Activated T-cell treated with anti-CD3 and anti-CD28 coated beads for 1 hour (primary cell): ENCODE measurements at regions not wholly inside any gene's neighbourhood (a gene's known extent, or its start where the extent isn't known, plus 50 kb on each side); places are given as distances from the start of the nearest gene placed in this dataset.

Source experiments
- DNase-seq: peaks from one replicate; pipeline ENCODE4 v3.0.0-alpha.2; 2020; ENCODE audit warnings: low read depth

DNA sequence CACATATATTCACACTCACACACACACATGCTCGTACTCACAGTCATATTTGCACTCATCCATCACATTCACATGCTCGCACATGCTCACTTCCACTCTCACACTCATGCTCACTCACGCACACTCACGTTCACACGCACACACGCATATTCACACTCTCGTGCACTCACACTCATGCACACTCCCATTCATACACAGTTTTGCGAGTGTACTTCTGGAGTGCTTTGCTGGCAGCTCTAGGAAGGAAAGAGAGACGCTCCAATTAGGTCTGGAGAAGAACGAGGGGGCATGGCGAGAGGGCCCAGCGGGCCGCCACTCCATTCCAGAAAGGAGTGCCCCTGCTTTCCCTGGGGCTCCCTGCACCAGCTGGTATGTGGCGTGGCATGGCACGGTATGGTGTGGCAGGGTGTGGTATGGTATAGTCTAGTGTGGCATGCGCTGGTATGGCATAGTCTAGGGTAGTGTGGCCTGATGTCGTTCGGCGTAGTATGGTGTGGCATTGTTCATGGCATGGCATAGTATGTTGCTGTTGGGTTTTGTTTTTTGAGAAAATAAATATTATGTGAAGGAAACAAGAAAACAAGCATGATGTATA is 216.8 kb upstream of the CDYL start:
- DNase-seq = no peak

- DNase-seq = no peak
Observed at GRCh38 chr6:4554645-4555044, 221.6 kb upstream of the CDYL start.

GRCh38 chr6:4553387-4553786 is 222.8 kb upstream of the CDYL start:
- DNase-seq = no peak

- DNase-seq = no peak
Observed at GRCh38 chr6:4550227-4550597, 226.0 kb upstream of the CDYL start.

GRCh38 chr6:4549556-4550226 is 226.5 kb upstream of the CDYL start:
- no peak for DNase-seq

DNA sequence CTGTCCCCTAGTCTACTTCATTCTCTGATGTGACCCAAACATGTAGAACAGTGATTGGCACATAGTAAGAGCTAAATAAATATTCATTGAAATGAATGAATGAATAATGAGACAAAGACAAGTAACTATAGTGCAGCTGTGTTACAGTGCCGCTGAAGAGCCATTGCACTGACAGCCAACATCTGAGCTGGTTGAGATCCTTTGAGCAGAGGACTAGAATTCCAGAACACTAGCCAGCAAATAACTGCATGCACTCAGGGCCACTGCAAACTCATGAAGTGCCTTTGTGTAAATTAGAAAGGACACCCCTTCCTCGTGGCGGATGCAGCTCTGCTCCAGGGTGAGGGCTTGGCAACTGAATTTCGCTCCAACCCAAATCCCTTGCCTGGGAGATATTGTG is 230.3 kb upstream of the CDYL start:
- DNase-seq = no peak

- DNase-seq = no peak
Observed at GRCh38 chr6:4543596-4543995, 232.6 kb upstream of the CDYL start.

DNA sequence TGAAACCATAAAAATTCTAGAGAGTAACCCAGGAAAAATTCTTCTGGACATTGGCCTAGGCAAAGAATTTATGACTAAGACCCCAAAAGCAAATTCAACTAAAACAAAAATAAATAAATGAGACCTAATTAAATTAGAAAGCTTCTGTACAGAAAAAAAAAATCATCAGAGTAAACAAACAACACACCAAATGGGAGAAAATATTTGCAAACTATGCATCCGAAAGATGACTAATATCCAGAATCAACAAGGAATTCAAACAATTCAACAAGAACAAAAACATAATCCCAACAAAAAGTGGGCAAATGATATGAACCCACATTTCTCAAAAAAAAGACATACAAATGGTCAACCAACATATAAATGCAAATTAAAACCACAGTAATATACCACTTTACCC is 242.6 kb upstream of the CDYL start:
- DNase-seq = no peak

GRCh38 chr6:4531406-4531805 is 244.8 kb upstream of the CDYL start:
- DNase-seq = no peak

DNA sequence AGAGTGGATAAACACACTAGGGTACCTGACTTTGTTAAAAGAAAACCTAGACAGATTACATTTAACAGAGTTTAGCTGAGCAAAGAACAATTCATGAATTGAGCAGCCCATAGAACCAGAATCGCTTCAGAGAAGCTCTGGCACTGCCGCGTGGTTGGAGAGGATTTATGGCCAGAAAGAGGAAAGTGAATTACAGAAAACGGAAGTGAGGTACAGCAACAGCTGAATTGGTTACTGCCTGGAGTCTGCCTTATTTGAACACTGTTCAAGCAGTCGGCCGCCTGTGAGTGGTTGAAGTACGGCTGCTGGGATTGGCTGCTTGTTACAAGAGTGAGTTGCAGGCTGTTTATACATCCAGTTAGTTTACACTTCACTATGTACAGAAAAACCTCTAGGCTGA is 253.8 kb upstream of the CDYL start:
- no peak for DNase-seq

- DNase-seq = no peak
Observed at GRCh38 chr6:4521070-4521469, 255.1 kb upstream of the CDYL start.

DNA sequence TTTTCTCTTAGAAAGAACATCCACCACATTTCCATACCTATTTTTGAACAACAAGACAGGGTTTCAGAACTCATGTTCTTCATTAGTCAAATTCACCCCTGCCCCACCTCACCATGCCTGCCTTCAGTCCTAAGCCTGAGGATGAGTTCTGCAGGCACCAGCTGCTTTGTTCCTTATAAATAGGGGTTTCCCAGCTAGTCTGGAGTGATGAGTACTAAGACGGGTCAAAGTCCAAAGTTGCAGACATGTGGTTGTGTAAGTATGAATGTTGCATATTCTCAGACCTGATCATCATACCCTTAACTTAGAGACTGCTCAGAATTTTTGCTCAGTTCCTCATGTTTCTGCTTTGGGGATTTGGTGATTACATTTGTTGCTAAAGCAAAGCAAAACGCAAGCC is 257.7 kb upstream of the CDYL start:
- DNase-seq = no peak

DNA sequence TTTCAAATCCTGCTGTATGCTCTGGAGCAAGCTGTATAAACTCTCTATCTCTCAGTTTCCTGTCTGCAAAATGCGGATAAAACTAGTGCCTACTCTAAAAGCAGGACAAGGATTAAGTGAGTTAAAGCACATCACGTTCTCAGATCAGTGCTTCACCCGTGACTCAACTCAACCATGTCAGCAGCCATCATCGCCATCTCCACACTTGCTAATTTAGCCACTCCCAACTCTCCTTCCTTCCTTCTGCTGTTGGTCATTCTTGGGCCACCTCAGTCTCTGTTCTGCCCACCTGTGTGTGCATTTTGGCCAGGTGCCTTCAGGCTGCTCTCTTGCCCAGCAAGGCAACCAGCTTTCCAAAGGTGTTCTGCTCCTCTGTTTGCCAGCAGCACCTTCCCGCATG is 260.0 kb upstream of the CDYL start:
- DNase-seq = no peak

DNA sequence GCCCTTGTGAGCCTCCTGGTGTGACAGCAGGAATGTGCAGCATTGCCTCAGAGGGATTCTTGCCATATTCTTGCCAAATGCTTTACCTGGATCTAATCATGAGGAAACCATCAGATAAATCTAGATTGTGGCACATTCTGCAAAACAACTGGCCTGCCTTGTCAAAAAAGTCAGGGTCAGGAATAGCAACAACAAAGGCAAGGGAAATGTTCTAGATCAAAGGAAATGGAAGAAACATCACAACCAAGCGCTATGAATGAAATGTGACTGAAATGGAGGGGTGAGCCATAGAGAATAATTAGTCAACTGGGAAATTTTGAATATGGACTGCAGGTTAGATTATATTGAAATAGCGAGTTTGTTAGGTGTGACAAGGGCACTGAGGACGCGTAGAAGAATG is 262.6 kb upstream of the CDYL start:
- no peak for DNase-seq

DNA sequence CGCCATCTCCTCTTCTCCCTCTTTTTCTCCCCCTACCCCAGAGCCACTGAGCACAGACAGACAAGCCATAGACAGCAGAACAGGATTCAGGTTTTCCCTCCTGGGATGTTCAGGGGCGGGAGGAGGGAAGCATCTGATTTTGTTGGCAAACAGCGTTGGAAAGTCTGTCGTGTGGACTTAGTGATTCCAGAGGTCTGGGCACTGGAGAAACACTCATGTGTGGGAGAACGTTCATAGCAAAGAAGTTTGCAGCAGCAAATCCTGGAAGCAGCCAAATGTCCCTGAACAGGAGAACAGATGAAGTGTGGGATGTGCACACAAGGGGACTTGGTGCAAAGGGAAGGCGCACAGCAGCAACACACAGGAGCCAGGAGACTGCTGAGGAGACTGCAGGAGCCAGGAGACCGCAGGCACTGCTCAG is 264.1 kb upstream of the CDYL start:
- DNase-seq = no peak

DNA sequence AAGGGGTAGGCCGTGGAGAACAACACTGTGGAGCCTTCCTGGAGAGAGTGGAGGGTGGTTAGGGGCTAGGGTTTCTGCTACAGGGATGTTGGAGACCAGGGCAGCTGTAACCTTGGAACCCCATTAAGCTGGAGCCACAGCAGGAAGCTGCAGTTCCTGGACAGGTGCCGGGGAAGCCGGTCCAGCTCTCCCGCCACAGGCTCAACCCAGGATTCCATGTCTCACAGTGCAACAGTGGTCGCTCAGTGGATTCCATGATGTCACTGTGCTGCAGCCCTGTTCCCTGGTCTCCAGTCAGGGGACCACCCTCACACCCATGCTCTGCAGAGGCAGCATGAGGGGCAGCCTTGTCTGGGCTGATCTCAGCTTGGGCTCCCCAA is 264.6 kb upstream of the CDYL start:
- DNase-seq = no peak

DNA sequence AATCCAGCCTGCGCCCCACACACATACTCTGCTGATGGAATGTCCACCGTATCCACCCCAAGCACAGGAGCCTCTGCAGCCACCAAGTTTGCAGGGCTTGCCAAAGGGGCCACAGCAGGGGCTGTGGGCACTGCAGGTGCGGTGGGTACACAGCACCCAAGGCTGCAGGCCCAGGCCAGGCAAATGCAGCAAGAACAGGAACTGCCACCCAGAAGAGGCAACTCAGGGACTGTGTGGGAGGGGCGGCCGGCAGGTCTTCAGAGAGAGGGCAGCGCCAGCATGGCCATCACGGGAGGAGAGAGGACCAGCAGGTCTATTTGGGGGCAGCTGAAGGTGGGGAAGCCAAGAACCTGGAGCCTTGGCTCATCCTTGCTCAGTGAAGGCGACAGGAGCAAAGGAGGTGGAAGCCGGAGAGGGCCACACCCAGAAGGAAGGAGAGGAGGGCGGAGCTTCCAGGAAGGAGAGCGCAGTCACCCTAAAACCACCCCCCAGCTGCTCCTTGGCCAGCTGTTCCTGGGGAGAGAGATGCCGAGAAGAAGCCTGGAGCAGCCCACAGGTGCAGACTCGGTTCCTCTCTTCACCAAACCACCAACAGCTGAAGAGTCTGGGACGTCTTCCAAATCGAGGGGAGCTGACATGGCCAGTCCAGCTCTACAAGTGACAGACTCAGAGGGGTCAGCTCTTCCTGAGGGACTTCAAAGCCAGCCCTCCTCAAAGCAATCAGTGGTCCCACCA is 265.1 kb upstream of the CDYL start:
- DNase-seq = no peak

- no peak for DNase-seq
Observed at GRCh38 chr6:4510317-4510716, 265.9 kb upstream of the CDYL start.

GRCh38 chr6:4509506-4509905 is 266.7 kb upstream of the CDYL start:
- no peak for DNase-seq

DNA sequence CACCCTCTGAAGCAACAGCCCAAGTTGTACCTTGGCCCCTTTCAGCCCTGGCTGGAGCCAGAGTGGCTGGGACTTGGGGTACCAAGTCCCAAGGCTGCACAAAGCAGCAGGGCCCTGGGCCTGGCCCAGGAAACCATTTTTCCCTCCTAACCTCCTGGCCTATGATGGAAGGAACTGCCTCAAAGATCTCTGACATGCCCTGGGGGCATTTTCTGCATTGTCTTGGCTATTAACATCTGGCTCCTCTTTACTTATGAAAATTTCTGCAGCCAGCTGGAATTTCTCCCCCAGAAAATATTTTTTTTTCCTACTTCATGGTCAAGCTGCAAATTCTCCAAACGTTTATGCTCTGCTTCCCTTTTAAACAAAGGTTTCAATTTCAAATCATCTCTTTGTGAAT is 269.4 kb upstream of the CDYL start:
- DNase-seq = no peak

GRCh38 chr6:4506223-4506622 is 270.0 kb upstream of the CDYL start:
- DNase-seq = no peak

- DNase-seq = no peak
Observed at GRCh38 chr6:4504700-4505099, 271.5 kb upstream of the CDYL start.

DNA sequence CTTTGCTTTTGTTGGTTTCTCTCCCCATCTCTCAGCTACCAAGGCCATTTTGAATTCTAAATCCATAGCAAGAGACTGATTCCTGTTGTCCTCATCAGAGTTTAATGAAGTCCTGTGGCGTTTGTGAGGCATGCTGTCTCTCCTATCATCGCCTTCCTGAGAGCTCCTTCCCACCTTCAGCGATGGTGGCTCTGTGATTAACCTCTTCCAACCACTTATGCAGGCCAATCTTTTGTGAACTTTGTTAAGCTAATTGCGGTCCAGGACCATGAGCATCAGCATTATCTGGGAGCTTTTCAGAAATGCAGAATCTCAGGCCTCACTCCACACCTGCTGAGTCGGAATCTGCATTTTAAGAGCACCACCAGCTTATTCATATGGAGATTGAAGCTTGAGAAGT is 272.5 kb upstream of the CDYL start:
- no peak for DNase-seq

DNA sequence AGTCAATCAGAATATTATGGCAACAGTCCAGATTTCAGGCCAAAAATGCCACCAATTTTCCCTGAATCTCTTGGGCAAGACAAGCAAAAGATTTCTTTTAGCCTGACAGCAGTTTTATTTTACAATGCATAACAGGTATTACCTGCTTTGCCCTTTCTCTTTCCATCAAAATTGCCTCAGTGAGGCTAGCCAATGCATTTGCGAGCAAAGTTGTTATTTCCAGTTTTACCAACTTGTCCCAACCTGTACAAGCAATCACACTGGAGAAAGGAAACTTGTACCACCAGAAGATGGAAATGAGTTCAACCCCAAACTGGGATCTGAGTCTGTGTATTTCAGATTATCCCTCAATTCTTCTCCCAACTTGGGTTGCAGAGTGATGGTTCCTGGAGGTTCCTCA is 279.9 kb upstream of the CDYL start:
- DNase-seq = no peak
